ENCODE measurements at regions not wholly inside any gene's neighbourhood (a gene's known extent, or its start where the extent isn't known, plus 50 kb on each side); places are given as distances from the start of the nearest gene placed in this dataset.

DNA sequence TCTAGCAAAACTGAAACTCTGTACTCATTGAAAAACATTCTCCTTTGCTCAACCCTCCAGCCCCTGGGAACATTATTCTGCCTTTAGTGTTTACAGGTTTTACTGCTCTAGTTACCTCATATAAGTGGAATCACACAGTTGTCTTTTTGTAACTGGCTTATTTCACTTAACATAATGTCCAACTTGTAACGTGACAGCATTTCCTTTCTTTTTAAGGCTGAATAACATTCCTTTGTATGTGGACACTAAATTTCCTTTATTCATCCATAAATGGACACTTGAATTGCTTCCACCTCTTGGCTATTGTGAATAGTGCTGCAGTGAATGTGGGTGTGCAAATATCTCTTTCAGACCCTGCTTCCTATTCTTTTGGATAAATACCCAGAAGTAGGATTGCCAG, 144.9 kb downstream of the ACTR3 start:
- TF ChIP-seq CTCF (IDR thresholded peaks at IDR 0.05 in 8 of 11, conservative IDR thresholded peaks at IDR 0.05 in 3 of 11) (no peak), POLR2A (IDR thresholded peaks at IDR 0.05) (no peak), POLR2AphosphoS5 (IDR thresholded peaks at IDR 0.05) (no peak)
